ENCODE measurements at regions not wholly inside any gene's neighbourhood (a gene's known extent, or its start where the extent isn't known, plus 50 kb on each side); places are given as distances from the start of the nearest gene placed in this dataset.

GRCh38 chr16:22710326-22710725, 103.6 kb upstream of the HS3ST2 start:
- no peak overlapping the region for H3K4me3 ChIP-seq (ENCODE audit: insufficient read depth, low read depth, low read length)
- no peak overlapping the region for H2BK5ac ChIP-seq (ENCODE audit: low read depth, low read length, poor library complexity, severe bottlenecking)
- intact Hi-C loops (cut with micrococcal nuclease): no loop called here
- H3K4ac ChIP-seq (ENCODE audit: low read depth, low read length): no peak overlapping the region
- no peak overlapping the region for H3K23ac ChIP-seq (ENCODE audit: low read depth, low read length)
- ChIA-PET CTCF (no interaction called here), POLR2A (ENCODE audit: unreplicated experiment) (no interaction called here)
- no peak overlapping the region for H4K5ac ChIP-seq (ENCODE audit: low read depth, low read length)
- no TSS peak for BruUV-seq (replicated peaks)
- no peak overlapping the region for H3K18ac ChIP-seq (ENCODE audit: low read depth, low read length)
- dilution Hi-C loops (cut with HindIII; ENCODE audit: low sequenced_read_pairs, unreplicated experiment): no loop called here
- H3K14ac ChIP-seq (replicated peaks; ENCODE audit: low read depth, low read length): no peak overlapping the region
- H2AFZ ChIP-seq (replicated peaks; ENCODE audit: low read length, poor library complexity): no peak overlapping the region
- ATAC-seq (ENCODE audit: low read depth): no peak
- no peak for DNase-seq
- H4K20me1 ChIP-seq (ENCODE audit: insufficient read depth, low read length): no peaks in the 10 kb centered on the region
- no peak overlapping the region for H3K4me2 ChIP-seq (ENCODE audit: low read depth, low read length)
- no peak overlapping the region for H2BK20ac ChIP-seq (ENCODE audit: low read depth, low read length)
- no peaks in the 10 kb centered on the region for H3K36me3 ChIP-seq (ENCODE audit: control insufficient read depth, insufficient read depth, low read length)
- H3K9ac ChIP-seq (ENCODE audit: low read depth, low read length): no peak overlapping the region
- H4K91ac ChIP-seq (ENCODE audit: insufficient read depth, low read depth, low read length): no peak overlapping the region
- H3K9me3 ChIP-seq (ENCODE audit: control insufficient read depth, insufficient read depth, low read length): peaks cover 5% of the 10 kb centered on the region
- in situ Hi-C loops (cut with MboI; ENCODE audit: low sequenced_read_pairs): no loop called here
- H3K56ac ChIP-seq (ENCODE audit: extremely low read depth, insufficient read depth, low read length): no peak overlapping the region
- no peaks in the 10 kb centered on the region for H3K79me1 ChIP-seq (ENCODE audit: low read depth in 1 of 2, low read length in 2 of 2)
- H3K9me1 ChIP-seq (ENCODE audit: insufficient read depth, low read length): no peaks in the 10 kb centered on the region
- no peak overlapping the region for H2AK9ac ChIP-seq (replicated peaks; ENCODE audit: low read depth, low read length, poor library complexity)
- no CpG with 5 or more reads among the region's 1 CpG for WGBS, 2 experiments (ENCODE audit: extremely low coverage in 2 of 2, insufficient read length in 1 of 2)
- no peaks in the 10 kb centered on the region for H3K27me3 ChIP-seq (ENCODE audit: control insufficient read depth, insufficient read depth, low read length)
- H4K8ac ChIP-seq (ENCODE audit: low read depth in 2 of 2, low read length in 2 of 2): no peak overlapping the region
- TF ChIP-seq CHD1 (IDR thresholded peaks at IDR 0.05; ENCODE audit: low read depth, low read length) (no peak), MAZ (IDR thresholded peaks at IDR 0.05; ENCODE audit: borderline replicate concordance, low read depth, low read length) (no peak), RFX5 (IDR thresholded peaks at IDR 0.05; ENCODE audit: low read depth, low read length) (no peak), USF2 (IDR thresholded peaks at IDR 0.05; ENCODE audit: low read depth, low read length) (no peak), SMC3 (IDR thresholded peaks at IDR 0.05; ENCODE audit: low read depth, low read length) (no peak), NFE2L2 (IDR thresholded peaks at IDR 0.05; ENCODE audit: low read depth, low read length) (no peak), FOS (IDR thresholded peaks at IDR 0.05; ENCODE audit: low read depth, low read length) (no peak)
- H2BK15ac ChIP-seq (ENCODE audit: low read depth, low read length): no peak overlapping the region
- no peak overlapping the region for H2AK5ac ChIP-seq (ENCODE audit: low read depth, low read length)
- no peak overlapping the region for H2BK120ac ChIP-seq (ENCODE audit: low read depth, low read length)
- H3K4me1 ChIP-seq (ENCODE audit: control insufficient read depth, insufficient read depth, low read length): no peaks in the 10 kb centered on the region
- H3K27ac ChIP-seq (ENCODE audit: insufficient read depth, low read length): no peak overlapping the region
